ENCODE measurements at regions not wholly inside any gene's neighbourhood (a gene's known extent, or its start where the extent isn't known, plus 50 kb on each side); places are given as distances from the start of the nearest gene placed in this dataset.

- H3K79me2 ChIP-seq (ENCODE audit: control insufficient read depth, insufficient read depth, low read length), result no peaks in the 10 kb centered on the region
- TF ChIP-seq EZH2 (IDR thresholded peaks at IDR 0.05; ENCODE audit: low read length, missing control alignments) (no peak), CTCF (conservative IDR thresholded peaks at IDR 0.05 in 1 of 2, IDR thresholded peaks at IDR 0.05 in 1 of 2; ENCODE audit: low read depth in 1 of 2, low read length in 2 of 2) (no peak)
- no peak overlapping the region for H3K4me3 ChIP-seq (replicated peaks in 1 of 4; ENCODE audit: control extremely low read depth in 1 of 4, insufficient read depth in 1 of 4, low read depth in 3 of 4, low read length in 4 of 4)
- H3K36me3 ChIP-seq (ENCODE audit: control insufficient read depth, insufficient read depth, low read length), result no peaks in the 10 kb centered on the region
- H3K9ac ChIP-seq (ENCODE audit: insufficient read depth, low read length), result no peak overlapping the region
- H3K27me3 ChIP-seq (ENCODE audit: control insufficient read depth, insufficient read depth, low read length), result no peaks in the 10 kb centered on the region
- no peaks in the 10 kb centered on the region for H3K9me3 ChIP-seq (ENCODE audit: control insufficient read depth, insufficient read depth, low read depth, low read length)
- no peak overlapping the region for H3K4me2 ChIP-seq (ENCODE audit: extremely low read depth, insufficient read depth, low read length)
- H3K4me1 ChIP-seq (ENCODE audit: control insufficient read depth, extremely low read depth, insufficient read depth, low read length), result peaks cover 4% of the 10 kb centered on the region
- no peak for DNase-seq (ENCODE audit: low read depth in 2 of 2)
- H2AFZ ChIP-seq (ENCODE audit: low read length), result no peak overlapping the region
- H3K27ac ChIP-seq (ENCODE audit: insufficient read depth, low read length), result no peak overlapping the region
- no peaks in the 10 kb centered on the region for H4K20me1 ChIP-seq (ENCODE audit: control insufficient read depth, extremely low read depth, insufficient read depth, low read length)
These were observed 271.3 kb upstream of the LDB2 start for GRCh38 chr4:17169699-17170098.

GRCh38 chr4:17168571-17168970 lies 270.1 kb upstream of the LDB2 start:
- H3K4me1 ChIP-seq (ENCODE audit: control insufficient read depth, extremely low read depth, insufficient read depth, low read length), result peaks cover 4% of the 10 kb centered on the region
- H3K27ac ChIP-seq (ENCODE audit: insufficient read depth, low read length), result no peak overlapping the region
- DNase-seq (ENCODE audit: low read depth in 2 of 2), result peak; percentile 86 to 87
- H3K79me2 ChIP-seq (ENCODE audit: control insufficient read depth, insufficient read depth, low read length), result no peaks in the 10 kb centered on the region
- no peak overlapping the region for H3K9ac ChIP-seq (ENCODE audit: insufficient read depth, low read length)
- TF ChIP-seq EZH2 (IDR thresholded peaks at IDR 0.05; ENCODE audit: low read length, missing control alignments) (no peak), CTCF (conservative IDR thresholded peaks at IDR 0.05 in 1 of 2, IDR thresholded peaks at IDR 0.05 in 1 of 2; ENCODE audit: low read depth in 1 of 2, low read length in 2 of 2) (no peak)
- H3K9me3 ChIP-seq (ENCODE audit: control insufficient read depth, insufficient read depth, low read depth, low read length), result no peaks in the 10 kb centered on the region
- no peaks in the 10 kb centered on the region for H3K36me3 ChIP-seq (ENCODE audit: control insufficient read depth, insufficient read depth, low read length)
- no peaks in the 10 kb centered on the region for H3K27me3 ChIP-seq (ENCODE audit: control insufficient read depth, insufficient read depth, low read length)
- peak overlapping the region; percentile 12 for H2AFZ ChIP-seq (ENCODE audit: low read length)
- H3K4me2 ChIP-seq (ENCODE audit: extremely low read depth, insufficient read depth, low read length), result peak overlapping the region; percentile 26
- no peak overlapping the region for H3K4me3 ChIP-seq (replicated peaks in 1 of 4; ENCODE audit: control extremely low read depth in 1 of 4, insufficient read depth in 1 of 4, low read depth in 3 of 4, low read length in 4 of 4)
- H4K20me1 ChIP-seq (ENCODE audit: control insufficient read depth, extremely low read depth, insufficient read depth, low read length), result no peaks in the 10 kb centered on the region

DNA sequence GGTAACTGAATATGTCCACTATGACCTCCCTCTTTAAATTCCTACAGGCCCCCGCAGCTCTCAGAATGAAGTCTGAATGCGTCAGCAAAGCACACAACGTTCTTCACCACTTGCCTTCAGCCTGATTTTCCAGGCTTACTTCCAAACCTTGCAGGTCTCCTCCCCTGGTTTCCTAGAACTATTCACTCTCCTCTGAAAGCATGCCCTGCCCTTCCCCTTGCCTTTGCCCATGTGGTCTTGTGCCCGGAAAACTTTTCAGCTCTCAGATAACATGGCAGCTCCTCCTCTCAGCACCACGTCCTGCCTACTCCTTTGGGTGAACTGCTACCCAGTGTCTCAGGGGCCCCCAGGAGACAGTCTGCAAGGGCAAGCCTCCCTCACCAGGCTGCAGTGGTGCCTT lies 268.5 kb upstream of the LDB2 start:
- Histone ChIP-seq H4K20me1 (ENCODE audit: control insufficient read depth, extremely low read depth, insufficient read depth, low read length) (no peaks in the 10 kb centered on the region), H3K9me3 (ENCODE audit: control insufficient read depth, insufficient read depth, low read depth, low read length) (no peaks in the 10 kb centered on the region), H3K4me3 (replicated peaks in 1 of 4; ENCODE audit: control extremely low read depth in 1 of 4, insufficient read depth in 1 of 4, low read depth in 3 of 4, low read length in 4 of 4) (no peak overlapping the region), H3K27ac (ENCODE audit: insufficient read depth, low read length) (no peak overlapping the region), H3K79me2 (ENCODE audit: control insufficient read depth, insufficient read depth, low read length) (no peaks in the 10 kb centered on the region), H2AFZ (ENCODE audit: low read length) (no peak overlapping the region), H3K36me3 (ENCODE audit: control insufficient read depth, insufficient read depth, low read length) (no peaks in the 10 kb centered on the region), H3K9ac (ENCODE audit: insufficient read depth, low read length) (no peak overlapping the region), H3K27me3 (ENCODE audit: control insufficient read depth, insufficient read depth, low read length) (no peaks in the 10 kb centered on the region), H3K4me2 (ENCODE audit: extremely low read depth, insufficient read depth, low read length) (no peak overlapping the region), H3K4me1 (ENCODE audit: control insufficient read depth, extremely low read depth, insufficient read depth, low read length) (peaks cover 4% of the 10 kb centered on the region)
- peak in 1 of 2 donors; percentile 55 for DNase-seq (ENCODE audit: low read depth in 2 of 2)
- TF ChIP-seq CTCF (conservative IDR thresholded peaks at IDR 0.05 in 1 of 2, IDR thresholded peaks at IDR 0.05 in 1 of 2; ENCODE audit: low read depth in 1 of 2, low read length in 2 of 2), result no peak
- TF ChIP-seq EZH2 (IDR thresholded peaks at IDR 0.05; ENCODE audit: low read length, missing control alignments), result no peak
